ENCODE measurements at regions not wholly inside any gene's neighbourhood (a gene's known extent, or its start where the extent isn't known, plus 50 kb on each side); places are given as distances from the start of the nearest gene placed in this dataset.

GRCh38 chr3:5806192-5806591 is 618.7 kb downstream of the EDEM1 start:
- Histone ChIP-seq H3K27ac (no peak overlapping the region), H3K9me3 (no peaks in the 10 kb centered on the region), H3K36me3 (no peaks in the 10 kb centered on the region), H3K4me1 (no peaks in the 10 kb centered on the region), H3K27me3 (replicated peaks in 1 of 7) (no peaks in the 10 kb centered on the region), H3K4me3 (no peak overlapping the region)
- DNase-seq = no peak
- intact Hi-C loops (cut with DNase I; ENCODE audit: low total_unique reads) = no loop called here
- TF ChIP-seq CTCF (IDR thresholded peaks at IDR 0.05 in 8 of 11, conservative IDR thresholded peaks at IDR 0.05 in 3 of 11) (peak in 1 of 11 experiments; percentile 15), POLR2AphosphoS5 (IDR thresholded peaks at IDR 0.05) (no peak), POLR2A (IDR thresholded peaks at IDR 0.05) (no peak)
- 71 to 96% (median 78%) methylated on average over 1 of the region's 1 CpG for WGBS, 5 donors

GRCh38 chr3:5809586-5810246 is 622.2 kb downstream of the EDEM1 start:
- 63 to 73% (median 72%) methylated on average over 9 of the region's 9 CpGs for WGBS, 5 donors
- intact Hi-C loops (cut with DNase I; ENCODE audit: low total_unique reads) = no loop called here
- no peak overlapping the region for H3K27ac ChIP-seq
- TF ChIP-seq CTCF (IDR thresholded peaks at IDR 0.05 in 8 of 11, conservative IDR thresholded peaks at IDR 0.05 in 3 of 11) = no peak
- no peak for TF ChIP-seq POLR2AphosphoS5 (IDR thresholded peaks at IDR 0.05)
- TF ChIP-seq POLR2A (IDR thresholded peaks at IDR 0.05) = no peak
- no peak overlapping the region for H3K4me3 ChIP-seq
- no peaks in the 10 kb centered on the region for H3K27me3 ChIP-seq (replicated peaks in 1 of 7)
- DNase-seq = no peak
- H3K4me1 ChIP-seq = no peaks in the 10 kb centered on the region
- no peaks in the 10 kb centered on the region for H3K9me3 ChIP-seq
- no peaks in the 10 kb centered on the region for H3K36me3 ChIP-seq

- WGBS, 5 donors = 74 to 89% (median 82%) methylated on average over 3 of the region's 3 CpGs
- DNase-seq = no peak
- Histone ChIP-seq H3K4me1 (no peaks in the 10 kb centered on the region), H3K9me3 (no peaks in the 10 kb centered on the region), H3K4me3 (no peak overlapping the region), H3K27ac (no peak overlapping the region), H3K27me3 (replicated peaks in 1 of 7) (no peaks in the 10 kb centered on the region), H3K36me3 (no peaks in the 10 kb centered on the region)
- TF ChIP-seq POLR2A (IDR thresholded peaks at IDR 0.05) (no peak), CTCF (IDR thresholded peaks at IDR 0.05 in 8 of 11, conservative IDR thresholded peaks at IDR 0.05 in 3 of 11) (no peak), POLR2AphosphoS5 (IDR thresholded peaks at IDR 0.05) (no peak)
- intact Hi-C loops (cut with DNase I; ENCODE audit: low total_unique reads) = no loop called here
These were observed 623.5 kb downstream of the EDEM1 start for GRCh38 chr3:5811016-5811415.

GRCh38 chr3:5813521-5813920 is 626.0 kb downstream of the EDEM1 start:
- no peak for DNase-seq
- intact Hi-C loops (cut with DNase I; ENCODE audit: low total_unique reads) = no loop called here
- Histone ChIP-seq H3K4me3 (no peak overlapping the region), H3K27me3 (replicated peaks in 1 of 7) (no peaks in the 10 kb centered on the region), H3K9me3 (no peaks in the 10 kb centered on the region), H3K27ac (no peak overlapping the region), H3K36me3 (no peaks in the 10 kb centered on the region), H3K4me1 (no peaks in the 10 kb centered on the region)
- 45 to 80% (median 55%) methylated on average over 2 of the region's 2 CpGs for WGBS, 5 donors
- no peak for TF ChIP-seq POLR2A (IDR thresholded peaks at IDR 0.05)

GRCh38 chr3:5822843-5823242 is 635.3 kb downstream of the EDEM1 start:
- H3K4me1 ChIP-seq = no peaks in the 10 kb centered on the region
- intact Hi-C loops (cut with DNase I; ENCODE audit: low total_unique reads) = no loop called here
- no peak overlapping the region for H3K4me3 ChIP-seq
- no peak for DNase-seq
- TF ChIP-seq POLR2AphosphoS5 (IDR thresholded peaks at IDR 0.05) = no peak
- TF ChIP-seq CTCF (IDR thresholded peaks at IDR 0.05 in 8 of 11, conservative IDR thresholded peaks at IDR 0.05 in 3 of 11) = no peak
- no peak for TF ChIP-seq POLR2A (IDR thresholded peaks at IDR 0.05)
- no peaks in the 10 kb centered on the region for H3K27me3 ChIP-seq (replicated peaks in 1 of 7)
- H3K36me3 ChIP-seq = no peaks in the 10 kb centered on the region
- H3K27ac ChIP-seq = no peak overlapping the region
- peaks cover 0 to 12% (median 8%) of the 10 kb centered on the region in 8 donors for H3K9me3 ChIP-seq

Measured in spleen (tissue), 11 donors.